Choroid plexus epithelial cell (primary cell): ENCODE measurements at regions not wholly inside any gene's neighbourhood (a gene's known extent, or its start where the extent isn't known, plus 50 kb on each side); places are given as distances from the start of the nearest gene placed in this dataset.

ENCODE experiments used
- DNase-seq: peaks from one replicate; pipeline ENCODE4 v3.0.0-alpha.2; 2010; ENCODE audit warnings: low read depth
- H3K4me3 ChIP-seq: 2 replicates; pipeline ENCODE4 v1.5.1; 2011; ENCODE audit warnings: low read depth, mild to moderate bottlenecking, control low read depth, low read length, moderate library complexity
- TF ChIP-seq, protein P1 (sequence below): conservative IDR thresholded peaks from 2 replicates; pipeline ENCODE4 v1.5.1; 2011; ENCODE audit warnings: low read depth, mild to moderate bottlenecking, control low read depth, inconsistent platforms, low read length, moderate library complexity

- no peak for DNase-seq
- TF ChIP-seq, protein P1, sequence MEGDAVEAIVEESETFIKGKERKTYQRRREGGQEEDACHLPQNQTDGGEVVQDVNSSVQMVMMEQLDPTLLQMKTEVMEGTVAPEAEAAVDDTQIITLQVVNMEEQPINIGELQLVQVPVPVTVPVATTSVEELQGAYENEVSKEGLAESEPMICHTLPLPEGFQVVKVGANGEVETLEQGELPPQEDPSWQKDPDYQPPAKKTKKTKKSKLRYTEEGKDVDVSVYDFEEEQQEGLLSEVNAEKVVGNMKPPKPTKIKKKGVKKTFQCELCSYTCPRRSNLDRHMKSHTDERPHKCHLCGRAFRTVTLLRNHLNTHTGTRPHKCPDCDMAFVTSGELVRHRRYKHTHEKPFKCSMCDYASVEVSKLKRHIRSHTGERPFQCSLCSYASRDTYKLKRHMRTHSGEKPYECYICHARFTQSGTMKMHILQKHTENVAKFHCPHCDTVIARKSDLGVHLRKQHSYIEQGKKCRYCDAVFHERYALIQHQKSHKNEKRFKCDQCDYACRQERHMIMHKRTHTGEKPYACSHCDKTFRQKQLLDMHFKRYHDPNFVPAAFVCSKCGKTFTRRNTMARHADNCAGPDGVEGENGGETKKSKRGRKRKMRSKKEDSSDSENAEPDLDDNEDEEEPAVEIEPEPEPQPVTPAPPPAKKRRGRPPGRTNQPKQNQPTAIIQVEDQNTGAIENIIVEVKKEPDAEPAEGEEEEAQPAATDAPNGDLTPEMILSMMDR: no peak
- H3K4me3 ChIP-seq: no peak overlapping the region
Measured at GRCh38 chr5:167241436-167242067, 1049.9 kb upstream of the WWC1 start.

- H3K4me3 ChIP-seq: no peak overlapping the region
- no peak for DNase-seq
- TF ChIP-seq, protein P1: no peak
Measured at GRCh38 chr5:167242701-167243100, 1048.7 kb upstream of the WWC1 start.

DNA sequence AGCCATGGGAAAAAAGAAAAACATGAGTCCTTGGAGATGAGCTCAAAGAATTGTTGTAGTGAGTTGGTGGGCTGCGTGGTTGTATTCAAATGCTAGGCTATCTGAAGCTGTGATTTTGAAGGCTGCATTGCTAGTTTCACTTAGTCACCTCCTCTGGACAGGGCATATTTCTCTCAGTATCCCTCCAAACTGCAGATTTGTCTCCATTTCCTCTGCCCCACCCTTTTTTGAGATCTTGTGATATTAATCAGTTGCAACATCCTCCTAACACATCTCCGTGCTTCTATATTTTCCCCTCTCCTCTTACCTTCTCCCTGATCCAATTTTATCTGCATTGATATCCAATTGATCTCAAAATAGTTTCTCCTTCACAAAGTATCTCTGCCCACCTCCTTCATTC is 1048.0 kb upstream of the WWC1 start:
- no peak for DNase-seq
- no peak overlapping the region for H3K4me3 ChIP-seq
- TF ChIP-seq, protein P1: no peak

DNA sequence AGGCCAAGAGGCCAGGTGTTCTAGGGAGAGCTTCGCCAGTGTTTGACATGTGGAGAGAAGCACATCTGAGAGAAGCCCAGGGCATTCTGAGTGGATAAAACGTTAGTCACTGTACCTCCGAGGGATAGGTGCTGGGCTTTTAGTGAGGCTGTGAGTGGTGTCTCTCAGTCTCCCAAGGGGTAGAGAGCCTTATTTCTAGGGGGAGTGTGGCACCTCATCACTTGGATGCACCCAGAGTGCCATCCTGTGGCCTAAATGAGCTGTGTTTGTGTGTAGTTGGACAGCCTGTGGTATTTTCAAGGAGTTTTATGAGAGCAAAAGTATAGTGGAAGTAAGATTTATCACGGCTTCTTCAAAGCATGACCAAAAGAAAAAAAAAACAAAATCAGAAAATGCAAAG is 1046.9 kb upstream of the WWC1 start:
- TF ChIP-seq, protein P1: peak; percentile 47

GRCh38 chr5:167245868-167246267 is 1045.6 kb upstream of the WWC1 start:
- peak; percentile 2 for DNase-seq
- TF ChIP-seq, protein P1: no peak
- H3K4me3 ChIP-seq: no peak overlapping the region

More for the DNA sequence above, 1046.9 kb upstream of the WWC1 start:
- H3K4me3 ChIP-seq: no peak overlapping the region
- peak; percentile 26 for DNase-seq

- TF ChIP-seq, protein P1: no peak
- no peak overlapping the region for H3K4me3 ChIP-seq
- DNase-seq: no peak
Measured at GRCh38 chr5:167247816-167248215, 1043.6 kb upstream of the WWC1 start.

DNA sequence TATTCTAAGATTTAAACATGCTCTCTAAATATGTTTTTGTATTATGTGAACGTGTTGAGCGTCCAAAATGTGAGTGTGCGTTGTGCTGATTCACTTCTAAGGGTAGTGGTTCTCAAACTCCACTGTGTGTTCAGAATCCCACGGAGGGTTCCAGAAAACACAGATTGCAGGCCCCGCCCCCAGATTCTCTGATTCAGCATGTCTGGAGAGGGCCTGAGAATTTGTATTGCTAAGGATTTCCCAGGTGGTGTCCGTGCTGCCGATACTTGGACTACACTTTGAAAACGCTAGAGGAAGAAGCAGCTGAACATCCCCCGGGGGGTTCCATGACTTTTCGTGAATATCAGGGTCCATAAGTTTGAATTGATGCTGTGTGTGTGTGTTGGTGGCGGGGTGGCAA is 1043.2 kb upstream of the WWC1 start:
- TF ChIP-seq, protein P1: no peak

More for the DNA sequence above, 1043.2 kb upstream of the WWC1 start:
- no peak overlapping the region for H3K4me3 ChIP-seq
- DNase-seq: no peak
